ENCODE measurements at regions not wholly inside any gene's neighbourhood (a gene's known extent, or its start where the extent isn't known, plus 50 kb on each side); places are given as distances from the start of the nearest gene placed in this dataset.
"Not testable (repeated sequence)": the region's sequence is repeated elsewhere in the genome, so short reads cannot be mapped to it uniquely, and the experiment has no call there.

DNA sequence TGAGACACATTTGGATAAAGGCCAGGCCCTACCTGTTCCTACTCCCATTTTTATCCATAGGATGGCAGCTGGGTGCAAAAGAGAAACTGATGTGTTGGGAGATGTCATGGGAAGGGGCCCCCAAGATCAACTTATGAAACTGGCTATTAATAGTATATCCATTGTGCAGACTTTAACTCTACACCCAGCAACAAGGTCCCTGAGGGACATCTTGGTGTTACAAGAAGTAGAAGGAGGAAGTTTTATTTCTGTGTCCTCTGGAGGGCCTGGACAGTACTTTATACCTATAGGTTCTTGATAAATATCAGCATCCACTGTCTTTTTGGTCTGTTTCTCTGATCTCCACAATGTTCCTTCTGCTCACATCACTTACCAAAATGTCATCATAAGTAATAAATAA is 84.6 kb downstream of the BTG1 start:
- DNase-seq (ENCODE audit: low spot score) = no peak

DNA sequence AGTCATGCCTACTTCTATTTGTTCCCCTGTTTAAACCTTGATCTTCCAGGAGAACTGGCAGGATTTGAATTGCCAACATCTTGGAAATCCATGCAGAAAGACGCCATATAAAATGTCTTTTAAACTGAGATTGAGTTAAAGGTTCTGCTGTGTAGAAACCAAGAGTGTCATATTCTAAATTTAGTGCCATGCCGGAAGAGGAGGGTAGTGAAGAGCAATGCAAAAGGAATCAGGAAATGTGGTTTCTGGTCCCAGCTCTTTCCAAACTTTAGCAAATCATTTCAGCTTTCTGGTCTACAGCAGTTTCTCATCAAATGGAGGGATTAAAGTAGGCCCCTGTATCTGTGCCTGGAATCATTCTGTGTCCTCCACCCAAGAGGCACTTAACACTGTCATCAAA is 85.7 kb downstream of the BTG1 start:
- no peak for DNase-seq (ENCODE audit: low spot score)

DNA sequence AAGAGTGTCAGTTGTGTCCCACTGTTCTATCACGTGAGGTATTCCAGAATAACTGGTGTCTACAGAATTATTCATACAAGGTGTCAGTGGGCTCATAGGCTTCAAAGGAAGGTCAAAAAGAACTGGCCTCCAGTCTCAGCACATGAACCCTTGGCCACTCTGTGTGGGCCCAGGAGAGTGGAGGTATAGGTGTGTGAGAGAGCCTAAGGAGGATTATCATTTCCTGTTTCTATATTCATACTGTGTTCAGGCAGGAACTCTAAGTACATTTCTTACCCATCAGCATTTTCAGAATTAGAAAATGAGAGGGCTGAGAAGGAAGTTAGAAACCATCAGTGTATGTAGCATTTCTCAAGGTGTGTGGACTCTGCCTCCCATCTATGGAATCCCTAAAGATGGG is 87.0 kb downstream of the BTG1 start:
- no peak for DNase-seq (ENCODE audit: low spot score)

DNA sequence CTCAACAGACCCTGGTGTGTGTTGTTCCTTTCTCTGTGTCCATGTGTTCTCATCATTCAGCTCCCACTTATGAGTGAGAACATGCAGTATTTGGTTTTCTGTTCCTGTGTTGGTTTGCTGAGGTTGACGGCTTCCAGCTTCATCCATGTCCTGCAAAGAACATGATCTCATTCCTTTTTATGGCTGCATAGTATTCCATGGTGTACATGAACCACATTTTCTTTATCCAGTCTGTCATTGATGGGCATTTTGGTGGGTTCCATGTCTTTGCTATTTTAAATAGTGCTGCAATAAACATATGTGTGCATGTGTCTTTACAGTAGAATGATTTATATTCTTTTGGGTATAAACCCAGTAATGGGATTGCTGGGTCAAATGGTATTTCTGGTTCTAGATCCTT is 88.9 kb downstream of the BTG1 start:
- DNase-seq (ENCODE audit: low spot score) = not testable (repeated sequence)

DNA sequence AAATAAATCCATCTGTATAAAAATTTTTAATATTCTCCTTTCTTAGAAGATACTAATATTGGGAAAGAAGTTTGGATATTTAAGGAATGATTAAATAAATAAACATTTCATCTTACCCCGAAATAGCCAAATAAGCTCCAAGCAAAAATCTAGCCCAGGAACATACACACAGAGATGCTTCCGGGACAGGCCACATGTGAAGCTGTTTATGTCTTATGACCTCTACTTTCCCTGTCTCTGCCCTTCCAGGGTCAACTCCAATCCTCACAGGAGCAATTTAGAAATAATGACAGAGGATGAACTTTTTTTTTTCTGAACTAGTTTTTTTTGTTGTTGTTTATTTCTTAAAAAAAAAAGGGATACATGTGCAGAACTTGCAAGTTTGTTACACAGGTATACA is 89.4 kb downstream of the BTG1 start:
- no peak for DNase-seq (ENCODE audit: low spot score)

DNA sequence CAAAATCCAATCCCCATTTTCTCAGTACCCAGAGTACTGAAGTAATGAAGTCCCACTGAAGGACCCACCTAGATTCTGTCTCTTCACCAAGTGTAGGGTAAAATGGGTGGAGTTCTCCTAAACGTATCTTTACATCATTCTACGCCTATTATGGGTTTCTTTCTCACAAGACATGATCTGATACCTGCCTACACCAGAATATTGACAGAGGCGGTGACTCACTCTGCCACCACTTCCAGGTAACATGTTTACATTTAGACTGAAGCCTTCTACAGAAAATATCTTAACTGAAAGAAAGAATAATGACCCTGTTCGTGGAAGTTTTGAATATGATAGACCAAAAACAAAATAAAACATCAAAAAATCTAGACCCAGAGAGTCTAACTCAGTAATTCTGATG is 89.8 kb downstream of the BTG1 start:
- no peak for DNase-seq (ENCODE audit: low spot score)

DNA sequence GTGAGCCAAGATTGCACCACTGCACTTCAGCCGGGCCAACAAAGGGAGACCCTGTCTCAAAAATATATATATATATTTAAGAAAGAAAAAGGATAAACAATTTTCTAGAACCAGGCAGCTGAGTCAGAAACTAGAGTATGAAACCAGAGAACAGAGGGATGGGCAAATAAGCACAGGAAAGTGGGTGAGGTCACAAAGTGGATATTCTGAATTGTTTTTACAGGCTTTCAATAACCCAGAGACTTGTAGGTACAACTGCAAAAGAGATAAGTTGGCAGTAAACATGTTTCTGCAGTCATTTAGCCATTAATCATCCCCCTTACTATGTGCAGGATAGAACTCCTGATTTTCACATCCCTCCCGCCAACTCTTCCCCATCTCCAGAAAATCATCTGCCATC is 94.2 kb downstream of the BTG1 start:
- DNase-seq (ENCODE audit: low spot score) = no peak

DNA sequence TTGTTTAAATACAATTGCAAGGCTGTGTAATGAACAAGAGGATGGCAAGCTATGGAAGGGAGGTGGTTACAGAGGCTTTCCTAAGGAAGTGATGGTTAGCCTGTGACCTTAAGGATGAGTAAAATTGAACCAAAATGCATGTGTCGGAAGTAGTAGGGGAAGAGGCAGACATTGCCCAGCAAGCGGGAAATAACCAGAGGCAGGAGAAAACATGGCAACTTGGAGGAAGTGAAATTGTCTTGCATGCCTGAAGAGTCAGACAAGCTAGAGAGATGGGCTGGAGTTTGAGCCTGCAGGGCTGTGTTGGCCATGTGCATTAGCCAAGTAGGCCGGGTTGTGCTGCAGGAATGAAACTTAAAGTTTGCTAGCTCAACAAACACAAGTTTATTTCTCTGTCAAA is 96.2 kb downstream of the BTG1 start:
- no peak for DNase-seq (ENCODE audit: low spot score)

DNA sequence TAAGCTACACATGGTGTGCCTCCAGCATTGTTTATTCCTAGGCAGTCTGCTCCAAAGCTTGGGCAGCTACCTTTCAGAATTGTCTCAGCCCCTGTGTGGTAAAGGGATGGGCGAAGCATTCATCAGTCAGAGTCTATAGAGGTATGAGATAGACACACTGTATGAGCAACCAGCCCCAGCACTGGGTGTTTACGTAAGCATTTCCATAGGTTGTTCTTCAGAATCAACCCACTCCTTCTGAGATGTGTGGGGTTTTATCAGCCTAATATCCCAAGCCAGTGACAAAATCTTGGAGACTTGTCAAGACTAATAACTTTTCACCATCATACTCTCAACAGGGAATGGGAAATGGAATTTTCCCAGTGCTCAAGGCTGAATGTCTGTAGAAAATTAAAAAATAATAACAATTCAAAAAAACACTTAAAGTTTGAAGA is 98.2 kb downstream of the BTG1 start:
- DNase-seq (ENCODE audit: low spot score) = no peak

DNA sequence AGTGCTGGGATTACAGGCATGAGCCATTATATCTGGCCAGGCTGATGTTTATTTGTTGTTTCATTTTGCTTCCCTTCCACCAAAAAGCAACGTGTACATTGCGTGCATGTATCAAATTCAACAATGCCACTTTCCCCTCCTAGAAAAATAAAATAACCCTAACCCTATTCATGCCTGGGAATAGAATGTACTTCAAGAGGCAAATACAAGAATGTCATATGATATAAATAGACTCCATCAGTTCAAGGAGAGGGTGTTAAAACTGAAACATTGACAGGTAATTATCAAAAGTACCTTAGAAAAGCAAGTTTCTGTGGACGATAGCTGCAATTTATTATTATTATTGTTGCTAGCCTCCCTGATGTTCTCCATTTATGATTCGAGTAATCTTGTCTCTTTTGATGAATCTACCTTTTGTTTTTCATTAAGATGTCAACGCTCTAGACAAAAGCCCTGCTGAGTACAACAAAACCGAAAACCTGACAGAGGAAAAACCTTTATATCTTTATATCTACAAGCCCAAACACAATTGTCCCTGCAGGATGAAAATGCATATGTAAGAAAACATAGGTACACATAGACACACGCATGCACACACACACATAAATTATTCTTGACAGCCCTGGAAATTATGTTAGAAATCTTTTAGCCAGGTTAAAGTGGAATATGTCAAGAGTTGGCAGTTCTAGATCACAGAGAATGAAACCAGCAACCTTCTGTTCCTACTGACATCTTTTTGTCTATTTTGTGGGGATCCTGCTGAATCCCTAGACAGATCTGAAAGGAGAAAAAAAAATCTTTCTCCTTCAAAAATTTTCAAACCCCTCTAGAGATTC is 98.9 kb downstream of the BTG1 start:
- DNase-seq (ENCODE audit: low spot score) = no peak

DNA sequence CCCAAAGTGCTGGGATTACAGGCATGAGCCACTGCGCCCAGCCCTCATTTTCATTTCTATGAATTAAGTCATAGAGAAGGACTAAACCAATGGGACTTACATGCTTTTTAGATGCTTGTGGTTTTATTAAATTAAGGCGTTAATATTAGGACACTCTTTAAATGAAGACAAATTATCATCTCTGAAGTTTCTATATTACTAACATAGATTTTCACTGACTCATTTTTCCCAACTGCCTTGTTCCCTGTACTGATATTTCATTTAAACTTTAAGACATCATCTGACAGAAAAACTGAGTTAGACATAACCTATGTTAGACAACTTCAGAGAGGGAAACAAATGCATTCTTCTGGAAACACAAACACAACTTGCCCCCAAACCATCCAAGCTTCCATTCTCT is 99.8 kb downstream of the BTG1 start:
- no peak for DNase-seq (ENCODE audit: low spot score)

DNA sequence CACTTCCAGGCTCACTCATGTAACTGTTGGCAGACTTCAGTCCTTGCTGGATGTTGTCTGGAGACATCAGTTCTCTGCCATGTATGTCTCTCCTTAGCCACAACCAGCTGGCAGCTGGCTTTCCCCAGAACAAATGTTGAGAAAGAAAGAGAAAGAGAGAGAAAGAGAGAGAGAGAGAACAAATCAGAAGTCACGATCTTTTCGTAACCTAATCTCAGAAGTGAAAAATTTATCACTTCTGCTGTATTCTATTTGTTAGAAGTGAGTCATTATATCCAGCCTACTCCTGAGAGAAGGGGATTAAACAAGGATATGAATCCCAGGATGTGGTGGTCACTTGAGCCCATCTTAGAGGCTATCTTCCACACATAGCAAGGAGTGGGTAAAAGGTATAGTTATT is 101.2 kb downstream of the BTG1 start:
- no peak for DNase-seq (ENCODE audit: low spot score)

DNA sequence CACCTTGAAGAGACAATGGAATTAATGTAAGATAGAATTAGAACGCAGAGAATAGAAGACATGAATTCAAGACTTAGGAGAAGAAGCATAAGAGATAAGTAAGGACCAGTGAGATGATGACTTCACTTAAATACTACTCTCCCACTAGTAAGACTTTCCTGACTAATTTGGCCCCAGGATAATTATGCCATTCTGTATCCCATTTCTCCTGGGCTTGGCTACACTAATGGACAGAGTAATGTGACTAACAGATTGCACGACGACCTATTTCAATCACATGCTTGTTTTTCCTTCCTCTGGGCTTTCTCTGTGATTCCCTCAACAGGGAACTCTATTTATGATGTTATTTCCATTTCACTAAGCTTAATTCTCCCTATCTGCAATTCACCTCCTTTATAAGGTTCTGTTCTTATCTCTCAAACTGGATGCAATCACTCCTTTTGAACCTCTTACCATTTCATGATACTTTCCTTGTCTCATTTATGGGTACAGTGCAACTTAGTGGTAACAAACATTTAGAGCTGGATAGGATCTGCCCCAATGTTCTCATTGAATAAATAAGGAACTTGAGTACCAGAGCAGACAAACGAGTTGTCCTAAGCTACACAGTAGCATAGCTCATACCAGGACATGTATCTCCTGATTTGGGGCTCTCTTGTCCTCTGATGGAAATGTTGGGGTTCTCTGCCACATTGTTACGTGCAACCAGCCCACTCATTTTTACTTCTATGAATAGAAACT is 102.7 kb downstream of the BTG1 start:
- DNase-seq (ENCODE audit: low spot score) = no peak

DNA sequence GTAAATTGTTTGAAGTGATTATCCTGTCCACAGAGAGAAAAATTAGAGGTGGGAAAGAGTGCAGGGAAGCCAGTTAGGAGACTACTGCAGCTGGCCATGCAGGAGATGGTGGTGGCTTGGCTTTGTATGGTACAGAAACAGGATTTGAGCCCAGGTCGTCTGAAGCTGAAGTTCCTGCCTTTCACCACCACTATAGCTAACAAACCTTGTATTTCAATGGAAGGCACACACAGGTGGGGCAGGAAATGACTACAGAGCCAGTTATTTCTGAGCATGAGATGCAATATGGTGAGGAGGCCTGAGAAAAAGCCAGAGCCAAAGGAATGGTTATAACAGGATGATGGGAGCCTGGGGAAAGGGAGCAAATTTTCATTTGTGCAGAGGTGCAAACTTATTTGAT is 103.9 kb downstream of the BTG1 start:
- DNase-seq (ENCODE audit: low spot score) = peak; percentile 7

DNA sequence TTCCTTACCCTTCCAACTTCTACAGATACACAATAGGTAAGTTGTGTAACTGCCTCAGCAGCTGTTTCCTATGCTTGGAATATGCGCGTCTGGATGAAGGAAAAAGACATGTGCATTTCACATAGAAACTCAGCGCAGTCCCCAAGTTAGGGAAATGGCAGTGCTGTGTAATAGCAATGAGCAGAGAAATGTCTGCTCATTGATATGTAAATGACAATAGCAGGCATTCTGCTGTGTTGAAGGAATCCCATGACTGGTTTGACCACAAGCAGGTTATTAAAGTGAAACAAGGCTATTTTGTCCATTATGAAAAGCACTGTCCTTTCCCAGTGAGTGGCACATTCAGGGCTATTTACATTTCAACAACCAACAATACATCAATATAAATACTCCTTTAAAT is 106.6 kb downstream of the BTG1 start:
- DNase-seq (ENCODE audit: low spot score) = no peak

DNA sequence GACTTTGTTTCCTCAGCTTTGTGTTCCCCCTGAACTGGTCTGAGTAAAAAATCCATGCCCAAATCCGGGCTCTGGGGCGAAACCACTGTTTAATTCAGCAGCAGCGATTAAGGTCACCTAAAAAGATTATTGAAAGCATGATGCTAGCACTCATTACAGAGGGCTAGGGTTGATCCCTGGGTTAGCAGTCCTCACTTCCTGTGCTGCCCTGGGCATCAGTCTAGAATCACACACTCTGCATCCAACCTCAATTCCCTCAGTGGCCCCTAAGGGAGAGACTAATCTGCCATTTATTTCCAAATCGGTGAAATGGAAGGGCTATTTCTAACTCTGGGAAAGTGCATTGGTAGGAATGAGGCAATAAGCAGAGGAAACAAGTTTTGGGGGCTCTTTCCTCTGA is 107.2 kb downstream of the BTG1 start:
- no peak for DNase-seq (ENCODE audit: low spot score)

DNA sequence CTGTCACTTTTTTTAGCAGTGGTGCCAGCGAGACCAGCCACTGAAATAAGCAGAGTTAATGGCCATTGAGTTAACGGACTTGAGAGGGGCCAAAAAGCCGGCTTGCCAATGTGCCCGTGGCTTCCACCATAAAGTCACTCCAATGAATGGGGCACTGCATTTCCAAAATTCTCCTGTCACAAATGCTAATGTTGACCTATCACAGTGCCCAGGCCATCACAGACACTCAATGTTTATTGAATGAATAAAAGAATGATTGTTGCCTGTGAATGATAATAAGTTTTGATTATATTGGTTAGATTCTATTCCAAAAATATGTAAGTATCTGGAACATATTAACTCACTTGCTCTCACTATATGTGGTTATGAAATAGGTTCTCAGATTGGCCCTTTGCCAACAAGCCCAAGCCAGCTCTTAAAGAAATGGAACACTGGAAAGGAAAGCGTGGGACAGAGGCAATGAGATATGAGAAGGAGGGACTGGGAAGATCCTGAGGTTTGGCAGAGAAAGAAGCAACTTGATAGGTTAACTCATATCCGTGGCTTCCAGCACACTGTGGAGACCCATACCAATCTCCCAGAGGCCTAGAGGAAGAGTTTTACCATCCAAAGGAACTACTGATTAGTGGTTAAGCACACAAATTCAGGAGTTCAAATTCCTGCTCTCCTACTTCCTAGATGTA is 108.7 kb downstream of the BTG1 start:
- no peak for DNase-seq (ENCODE audit: low spot score)

DNA sequence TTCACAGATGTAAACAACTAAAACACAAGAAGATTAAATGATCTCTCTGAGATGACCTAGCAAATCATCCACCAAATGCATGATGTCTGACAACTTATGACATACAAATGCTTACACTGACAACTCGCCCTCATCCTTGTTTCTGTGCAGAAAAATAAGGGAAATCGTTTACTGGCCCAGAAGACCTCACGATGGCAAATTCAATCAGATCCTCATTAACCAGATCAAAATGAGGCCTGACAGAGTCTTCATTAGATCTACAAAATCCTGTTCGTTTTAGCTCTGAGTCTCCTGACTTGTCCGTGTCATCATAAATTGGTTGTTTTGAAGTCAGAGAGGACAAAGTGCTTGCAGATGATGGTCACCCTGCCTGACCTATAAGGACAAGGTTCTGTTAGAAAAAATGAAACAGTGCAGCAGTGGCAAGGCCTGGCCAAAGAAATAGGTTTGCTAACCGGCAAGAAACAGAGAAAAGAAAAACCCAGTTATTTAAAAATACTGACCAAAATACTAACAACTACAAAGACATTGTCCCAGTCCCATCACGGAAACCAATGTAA is 109.5 kb downstream of the BTG1 start:
- DNase-seq (ENCODE audit: low spot score) = no peak

DNA sequence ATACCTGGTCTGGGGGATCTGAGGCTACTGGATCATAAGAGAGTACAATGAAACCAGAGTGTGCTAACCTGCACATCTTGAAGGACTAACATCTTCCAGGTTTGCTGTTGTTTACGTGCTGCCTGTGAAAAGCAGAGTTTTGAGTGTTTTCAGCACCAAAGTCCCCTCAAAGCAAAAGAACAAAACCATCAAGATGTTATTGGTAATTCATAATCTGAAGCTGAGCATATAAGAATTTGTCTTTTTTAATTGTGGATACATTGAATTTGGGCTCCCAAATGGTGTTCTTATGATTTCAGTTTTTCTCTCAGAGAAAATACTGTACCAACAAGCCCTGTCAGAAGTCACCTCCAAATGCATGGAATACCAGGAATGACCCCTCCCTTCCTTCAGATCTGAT is 110.2 kb downstream of the BTG1 start:
- no peak for DNase-seq (ENCODE audit: low spot score)

DNA sequence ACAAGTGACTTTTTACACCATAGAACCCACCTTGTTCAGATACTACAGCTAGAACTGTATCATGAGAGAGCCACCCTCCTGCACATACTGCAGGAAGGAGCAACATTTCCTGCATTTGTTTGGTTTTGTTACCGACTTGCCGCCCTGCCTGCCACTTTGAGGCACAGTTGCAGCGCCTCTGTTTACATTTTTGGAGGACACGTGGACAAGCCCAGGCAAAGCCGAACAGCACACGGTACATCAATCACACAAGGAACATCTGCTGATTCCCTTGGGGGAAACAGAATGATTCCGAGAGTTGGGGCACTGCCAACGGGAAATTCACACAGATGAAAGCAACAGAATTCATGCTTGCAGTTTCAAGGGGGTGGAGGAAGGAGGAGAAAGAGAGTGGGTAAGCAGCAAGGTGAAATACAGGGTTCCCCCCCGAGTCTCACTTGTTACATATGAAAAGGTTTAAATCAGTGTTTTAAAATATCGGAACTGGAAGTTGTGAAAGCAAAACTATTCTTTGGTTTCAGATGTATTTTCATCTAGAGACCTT is 110.7 kb downstream of the BTG1 start:
- no peak for DNase-seq (ENCODE audit: low spot score)

DNA sequence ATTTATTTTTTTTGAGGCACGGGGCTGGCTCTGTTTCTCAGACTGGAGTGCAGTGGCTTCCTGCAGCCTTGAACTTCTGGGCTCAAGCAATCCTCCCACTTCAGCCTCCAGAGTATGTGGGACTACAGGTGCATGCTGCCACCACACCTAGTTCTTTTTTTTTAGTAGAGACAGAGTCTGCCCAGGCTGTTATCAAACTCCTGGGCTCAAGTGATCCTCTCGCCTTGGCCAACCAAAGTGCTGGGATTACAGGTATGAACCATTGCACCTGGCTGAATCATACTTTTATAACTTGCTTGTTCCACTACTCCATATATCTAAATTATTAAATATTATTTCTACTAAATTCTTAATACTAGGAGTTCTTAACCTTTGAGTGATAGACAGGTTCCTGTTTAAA is 111.6 kb downstream of the BTG1 start:
- DNase-seq (ENCODE audit: low spot score) = no peak

DNA sequence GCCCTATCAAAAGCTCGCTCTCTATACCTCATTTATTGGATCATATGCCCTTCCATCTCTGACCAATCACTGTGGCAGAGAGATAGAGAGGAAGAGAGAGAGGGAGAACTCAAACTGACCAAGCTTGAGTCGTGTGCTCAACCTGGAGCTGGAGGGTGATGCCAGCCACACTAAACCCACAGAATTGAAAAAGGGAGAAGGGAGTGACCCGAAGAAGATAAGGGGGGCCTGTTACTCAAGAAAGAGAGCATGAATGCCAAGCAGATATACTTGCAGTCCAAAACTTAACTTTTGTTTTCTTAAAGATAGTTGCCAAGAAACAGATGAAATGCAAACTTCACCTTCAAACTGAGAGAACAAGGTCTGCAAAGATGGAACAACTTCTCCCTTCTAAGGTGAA is 112.7 kb downstream of the BTG1 start:
- DNase-seq (ENCODE audit: low spot score) = no peak

DNA sequence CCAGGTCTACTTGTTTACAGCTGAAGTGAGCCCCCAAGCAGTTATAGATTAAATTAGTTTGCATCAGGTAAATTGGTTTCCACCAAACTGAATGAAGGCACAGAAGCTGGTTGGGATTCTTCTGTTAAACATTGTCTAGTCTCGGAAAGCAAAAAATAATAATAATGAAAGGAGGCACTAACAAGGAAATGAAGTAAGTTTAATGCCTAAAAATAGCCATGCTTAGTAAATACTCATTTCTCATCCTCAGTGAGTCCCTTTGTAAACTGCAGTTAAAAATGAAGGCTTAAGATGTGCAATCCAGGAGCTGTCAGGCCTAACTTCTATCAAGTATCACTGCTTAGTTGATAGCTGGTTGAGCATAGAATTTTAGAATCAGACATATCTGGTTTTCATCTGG is 113.5 kb downstream of the BTG1 start:
- no peak for DNase-seq (ENCODE audit: low spot score)

All from RKO (cell line).